Panc1 (cell line): ENCODE measurements at regions not wholly inside any gene's neighbourhood (a gene's known extent, or its start where the extent isn't known, plus 50 kb on each side); places are given as distances from the start of the nearest gene placed in this dataset.

ENCODE experiments used
- ATAC-seq: fragments of 200-7000 bp; cut with Tn5 transposase; 2 replicates; pipeline ENCODE4 v1.9.1; 2020; ENCODE audit warnings: mild to moderate bottlenecking, moderate library complexity
- BruUV-seq: library from RNA; stranded (reverse); fragments of 400-500 nt; replicated peaks from 2 replicates; lab custom pipeline; 2021; lab: Mats Ljungman, UMichigan
- CTCF ChIA-PET: fragments of 300-600 bp; sonication (Branson Sonifier 250); formaldehyde crosslinking; loops from one replicate; lab custom pipeline; 2022; ENCODE audit warnings: antibody characterized with exemption; lab: Charles Lee
- POLR2A ChIA-PET: fragments of 300-600 bp; sonication (Branson Sonifier 250); formaldehyde crosslinking; loops from one replicate; lab custom pipeline; 2022; ENCODE audit warnings: antibody characterized with exemption; lab: Charles Lee
- DNase-seq: peaks from one replicate; pipeline ENCODE4 v3.0.0-alpha.2; 2010; ENCODE audit warnings: low read depth, low spot score
- H3K27ac ChIP-seq: 2 replicates; pipeline ENCODE4 v1.5.1; 2011; ENCODE audit warnings: mild to moderate bottlenecking, low read length, inconsistent platforms
- H3K27me3 ChIP-seq: fragments of 200-500 bp; sonication (Bioruptor generic); 2 replicates; pipeline ENCODE4 v1.6.0; 2014; ENCODE audit warnings: low read length, inconsistent platforms; ENCODE audit not compliant: control insufficient read depth, insufficient read depth
- H3K36me3 ChIP-seq: fragments of 200-500 bp; sonication (Bioruptor generic); 2 replicates; pipeline ENCODE4 v1.5.1; 2014; ENCODE audit warnings: inconsistent platforms, mild to moderate bottlenecking, low read length, moderate library complexity; ENCODE audit not compliant: control insufficient read depth, insufficient read depth
- H3K4me1 ChIP-seq: 2 replicates; pipeline ENCODE4 v1.5.1; 2011; ENCODE audit warnings: inconsistent platforms, mild to moderate bottlenecking, low read length, moderate library complexity; ENCODE audit not compliant: control insufficient read depth, insufficient read depth
- H3K4me3 ChIP-seq, 2 experiments: 2 replicates each; pipeline ENCODE4 v1.5.1; 2011 to 2012; ENCODE audit warnings: low read depth in 2 of 2, low read length in 2 of 2, mild to moderate bottlenecking in 2 of 2, inconsistent platforms in 1 of 2, moderate library complexity in 1 of 2
- H3K9me3 ChIP-seq: fragments of 200-500 bp; sonication (Bioruptor generic); 2 replicates; pipeline ENCODE4 v1.5.1; 2014; ENCODE audit warnings: low read depth, mild to moderate bottlenecking, inconsistent platforms, low read length, moderate library complexity; ENCODE audit not compliant: control insufficient read depth, insufficient read depth
- POLR2AphosphoS5 ChIP-seq: IDR thresholded peaks from 2 replicates; pipeline ENCODE4 v1.6.1; 2012; ENCODE audit warnings: mild to moderate bottlenecking, low read depth, low read length, moderate library complexity
- SIN3A ChIP-seq: IDR thresholded peaks from 2 replicates; pipeline ENCODE4 v1.6.1; 2012; ENCODE audit warnings: low read depth, mild to moderate bottlenecking, low read length, moderate library complexity, borderline replicate concordance; ENCODE audit not compliant: insufficient read depth
- TCF7L2 ChIP-seq: IDR thresholded peaks from 2 replicates; pipeline ENCODE4 v1.6.1; 2011; ENCODE audit warnings: mild to moderate bottlenecking, low read depth, low read length, inconsistent platforms
- in situ Hi-C: cut with HindIII; loops from 2 replicates; pipeline ENCODE4 v1.10.0; 2016; ENCODE audit warnings: low sequenced_read_pairs, low pct_unique_long_range_greater_than_20kb
- intact Hi-C: fragments of 100-400 bp; cut with micrococcal nuclease; formaldehyde crosslinking; loops from one replicate; pipeline ENCODE4 v1.10.0; 2022; ENCODE audit not compliant: unreplicated experiment
- TF ChIP-seq, protein P1 (sequence below), 2 experiments: IDR thresholded peaks; 2 replicates each; pipeline ENCODE4 v1.6.1; 2011 to 2012; ENCODE audit warnings: low read depth in 2 of 2, control low read depth in 1 of 2, low read length in 1 of 2, mild to moderate bottlenecking in 1 of 2, moderate library complexity in 1 of 2; ENCODE audit not compliant: insufficient read depth in 1 of 2
- TF ChIP-seq, protein P2 (sequence below): fragments of 450-650 bp; IDR thresholded peaks from 2 replicates; pipeline ENCODE4 v1.5.1; 2017; ENCODE audit warnings: mild to moderate bottlenecking

DNA sequence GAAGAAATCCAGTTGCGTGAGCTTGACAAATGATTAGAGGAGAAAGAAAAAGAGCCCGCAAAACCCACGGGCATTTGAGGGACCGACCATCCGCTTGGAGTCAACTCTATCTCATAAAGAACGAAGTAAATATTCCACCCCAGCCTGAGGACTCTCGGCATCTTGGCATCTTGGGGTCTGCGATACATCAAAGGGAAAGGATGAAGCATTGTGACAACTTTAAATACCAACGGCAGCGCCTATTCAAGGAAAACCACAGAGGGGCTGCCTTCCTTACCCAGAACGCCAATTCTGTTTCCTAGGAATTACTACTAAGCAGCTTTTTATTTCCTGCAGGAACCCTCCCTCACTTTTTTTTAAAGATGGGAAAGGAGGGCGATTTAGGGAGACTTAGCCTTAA is 152.2 kb downstream of the FOXL1 start:
- Histone ChIP-seq H3K9me3 (no peaks in the 10 kb centered on the region), H3K36me3 (no peaks in the 10 kb centered on the region), H3K27me3 (no peaks in the 10 kb centered on the region), H3K4me3 (no peak overlapping the region), H3K27ac (no peak overlapping the region), H3K4me1 (no peaks in the 10 kb centered on the region)
- BruUV-seq, result no TSS peak
- in situ Hi-C loops, result no loop called here
- no peak for DNase-seq
- intact Hi-C loops, result no loop called here
- ChIA-PET POLR2A (no interaction called here), CTCF (interaction anchor here (0.6 kb wide), 1 partner anchor 28 kb away, joined by 7 read pairs; no protein-coding TSS in a partner anchor)
- TF ChIP-seq, protein P1, sequence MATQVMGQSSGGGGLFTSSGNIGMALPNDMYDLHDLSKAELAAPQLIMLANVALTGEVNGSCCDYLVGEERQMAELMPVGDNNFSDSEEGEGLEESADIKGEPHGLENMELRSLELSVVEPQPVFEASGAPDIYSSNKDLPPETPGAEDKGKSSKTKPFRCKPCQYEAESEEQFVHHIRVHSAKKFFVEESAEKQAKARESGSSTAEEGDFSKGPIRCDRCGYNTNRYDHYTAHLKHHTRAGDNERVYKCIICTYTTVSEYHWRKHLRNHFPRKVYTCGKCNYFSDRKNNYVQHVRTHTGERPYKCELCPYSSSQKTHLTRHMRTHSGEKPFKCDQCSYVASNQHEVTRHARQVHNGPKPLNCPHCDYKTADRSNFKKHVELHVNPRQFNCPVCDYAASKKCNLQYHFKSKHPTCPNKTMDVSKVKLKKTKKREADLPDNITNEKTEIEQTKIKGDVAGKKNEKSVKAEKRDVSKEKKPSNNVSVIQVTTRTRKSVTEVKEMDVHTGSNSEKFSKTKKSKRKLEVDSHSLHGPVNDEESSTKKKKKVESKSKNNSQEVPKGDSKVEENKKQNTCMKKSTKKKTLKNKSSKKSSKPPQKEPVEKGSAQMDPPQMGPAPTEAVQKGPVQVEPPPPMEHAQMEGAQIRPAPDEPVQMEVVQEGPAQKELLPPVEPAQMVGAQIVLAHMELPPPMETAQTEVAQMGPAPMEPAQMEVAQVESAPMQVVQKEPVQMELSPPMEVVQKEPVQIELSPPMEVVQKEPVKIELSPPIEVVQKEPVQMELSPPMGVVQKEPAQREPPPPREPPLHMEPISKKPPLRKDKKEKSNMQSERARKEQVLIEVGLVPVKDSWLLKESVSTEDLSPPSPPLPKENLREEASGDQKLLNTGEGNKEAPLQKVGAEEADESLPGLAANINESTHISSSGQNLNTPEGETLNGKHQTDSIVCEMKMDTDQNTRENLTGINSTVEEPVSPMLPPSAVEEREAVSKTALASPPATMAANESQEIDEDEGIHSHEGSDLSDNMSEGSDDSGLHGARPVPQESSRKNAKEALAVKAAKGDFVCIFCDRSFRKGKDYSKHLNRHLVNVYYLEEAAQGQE (IDR thresholded peaks at IDR 0.05; ENCODE audit: insufficient read depth in 1 of 2, low read depth in 2 of 2, low read length in 1 of 2), result no peak
- TF ChIP-seq TCF7L2 (no peak), SIN3A (no peak), POLR2AphosphoS5 (no peak)
- TF ChIP-seq, protein P2, sequence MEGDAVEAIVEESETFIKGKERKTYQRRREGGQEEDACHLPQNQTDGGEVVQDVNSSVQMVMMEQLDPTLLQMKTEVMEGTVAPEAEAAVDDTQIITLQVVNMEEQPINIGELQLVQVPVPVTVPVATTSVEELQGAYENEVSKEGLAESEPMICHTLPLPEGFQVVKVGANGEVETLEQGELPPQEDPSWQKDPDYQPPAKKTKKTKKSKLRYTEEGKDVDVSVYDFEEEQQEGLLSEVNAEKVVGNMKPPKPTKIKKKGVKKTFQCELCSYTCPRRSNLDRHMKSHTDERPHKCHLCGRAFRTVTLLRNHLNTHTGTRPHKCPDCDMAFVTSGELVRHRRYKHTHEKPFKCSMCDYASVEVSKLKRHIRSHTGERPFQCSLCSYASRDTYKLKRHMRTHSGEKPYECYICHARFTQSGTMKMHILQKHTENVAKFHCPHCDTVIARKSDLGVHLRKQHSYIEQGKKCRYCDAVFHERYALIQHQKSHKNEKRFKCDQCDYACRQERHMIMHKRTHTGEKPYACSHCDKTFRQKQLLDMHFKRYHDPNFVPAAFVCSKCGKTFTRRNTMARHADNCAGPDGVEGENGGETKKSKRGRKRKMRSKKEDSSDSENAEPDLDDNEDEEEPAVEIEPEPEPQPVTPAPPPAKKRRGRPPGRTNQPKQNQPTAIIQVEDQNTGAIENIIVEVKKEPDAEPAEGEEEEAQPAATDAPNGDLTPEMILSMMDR, result no peak
- ATAC-seq, result no peak

DNA sequence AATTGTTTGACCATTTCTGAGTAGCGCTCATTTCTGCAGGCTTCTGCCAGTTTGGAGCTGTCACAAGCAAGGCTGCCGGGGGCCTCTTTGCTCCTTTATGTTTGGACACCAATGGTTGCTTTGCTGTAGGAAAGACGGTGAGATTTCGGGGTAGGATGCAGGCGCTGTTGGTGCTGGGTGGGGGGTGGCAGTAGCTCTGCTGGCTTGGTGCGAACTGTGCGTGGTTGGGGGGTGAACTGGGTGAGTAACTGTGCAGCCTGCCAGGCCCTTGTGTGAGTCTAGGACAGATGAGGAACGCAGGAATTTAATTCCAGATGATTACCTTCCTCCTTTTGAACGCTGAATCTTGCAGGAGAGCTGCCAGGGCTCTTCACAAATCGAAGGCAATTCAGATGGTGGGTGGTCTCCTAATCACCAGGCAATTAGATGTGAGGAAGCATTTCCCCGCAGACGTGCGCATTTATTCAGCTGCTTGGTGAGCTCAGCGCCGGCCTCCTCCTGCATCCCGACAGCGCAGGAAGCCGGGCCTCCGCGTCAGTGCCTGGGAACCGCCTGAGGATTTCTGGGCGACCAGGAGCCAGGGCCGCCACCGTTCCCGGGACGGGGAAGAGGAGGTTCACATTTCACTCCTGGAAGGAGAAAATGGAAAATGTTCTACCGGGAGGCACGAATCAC is 154.4 kb downstream of the FOXL1 start:
- Histone ChIP-seq H3K27ac (no peak overlapping the region), H3K36me3 (no peaks in the 10 kb centered on the region), H3K27me3 (no peaks in the 10 kb centered on the region), H3K9me3 (no peaks in the 10 kb centered on the region), H3K4me1 (no peaks in the 10 kb centered on the region), H3K4me3 (no peak overlapping the region)
- intact Hi-C loops (no loop called here), in situ Hi-C loops (no loop called here)
- no peak for ATAC-seq
- DNase-seq, result no peak
- TF ChIP-seq TCF7L2 (no peak), SIN3A (no peak), POLR2AphosphoS5 (no peak)
- TF ChIP-seq, protein P1 (IDR thresholded peaks at IDR 0.05; ENCODE audit: insufficient read depth in 1 of 2, low read depth in 2 of 2, low read length in 1 of 2), result no peak
- TF ChIP-seq, protein P2, result no peak
- BruUV-seq, result no TSS peak
- ChIA-PET POLR2A (no interaction called here), CTCF (no interaction called here)
